ENCODE measurements at regions not wholly inside any gene's neighbourhood (a gene's known extent, or its start where the extent isn't known, plus 50 kb on each side); places are given as distances from the start of the nearest gene placed in this dataset.

DNA sequence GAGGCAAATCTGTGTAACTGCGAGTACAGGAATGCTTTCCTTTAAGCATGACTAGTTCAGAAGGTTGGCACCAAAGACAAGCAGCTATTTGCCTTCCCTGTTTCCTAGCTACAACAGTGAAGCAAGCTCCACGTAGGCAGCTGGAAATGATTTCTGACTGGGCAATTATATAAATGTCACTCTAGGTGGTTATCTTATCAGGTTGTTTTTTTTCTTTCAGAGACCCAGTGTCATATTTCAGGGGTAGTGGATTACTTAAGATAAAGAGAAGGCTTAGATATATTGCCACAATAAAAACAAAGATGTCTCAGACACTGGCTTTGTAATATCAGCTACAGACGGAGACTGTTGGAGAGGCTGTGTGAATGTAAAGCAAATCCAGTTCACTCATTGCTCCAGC, 748.9 kb upstream of the NXPH2 start (continued):
- no peak for TF ChIP-seq ZNF529 (tag by site-specific recombination; IDR thresholded peaks at IDR 0.05; ENCODE audit: insufficient replicate concordance)
- TF ChIP-seq OVOL3 (tag by site-specific recombination; IDR thresholded peaks at IDR 0.05): 0 out of 2 replicates have a peak, but pooled peaks have one; percentile 66
- peak; percentile 72 for TF ChIP-seq ZNF580 (tag by site-specific recombination; IDR thresholded peaks at IDR 0.05)
- no peak for TF ChIP-seq ZBTB21 (tag by site-specific recombination; IDR thresholded peaks at IDR 0.05)
- TF ChIP-seq ZNF37A (tag by site-specific recombination; IDR thresholded peaks at IDR 0.05): no peak
- peak; percentile 43 for TF ChIP-seq ZNF629 (tag by site-specific recombination; IDR thresholded peaks at IDR 0.05)
- no peak for TF ChIP-seq ZNF701 (tag by site-specific recombination; IDR thresholded peaks at IDR 0.05)
- TF ChIP-seq TRIM28 (IDR thresholded peaks at IDR 0.05; ENCODE audit: borderline replicate concordance, low read length): no peak; the same call in 1 of the 2 replicates

DNA sequence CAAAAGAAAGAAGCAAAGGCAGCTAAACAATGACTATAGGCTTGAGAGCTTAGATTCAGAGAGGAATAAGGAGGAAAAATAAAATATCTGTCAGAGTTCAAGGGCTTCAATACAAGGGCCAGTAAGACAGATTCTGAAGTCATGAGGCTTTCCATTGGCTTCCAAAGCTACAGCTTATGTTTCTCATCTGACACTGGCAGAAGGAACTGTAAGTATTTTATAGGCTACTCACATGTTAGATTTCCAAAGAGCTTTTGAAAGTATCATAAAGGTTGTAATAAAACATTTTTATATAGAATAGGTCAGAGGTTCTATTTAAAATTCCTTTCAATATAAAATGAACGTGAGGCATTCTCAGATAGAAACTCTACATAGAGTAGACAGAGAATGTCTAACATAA, 746.6 kb upstream of the NXPH2 start:
- no peaks in the 10 kb centered on the region for H3K9me3 ChIP-seq (ENCODE audit: control insufficient read depth, insufficient read depth, low read depth, low read length)
- H3K36me3 ChIP-seq (ENCODE audit: control insufficient read depth in 2 of 2, insufficient read depth in 1 of 2, low read length in 2 of 2): no peaks in the 10 kb centered on the region
- peaks cover 11% of the 10 kb centered on the region for H3K4me1 ChIP-seq (ENCODE audit: control insufficient read depth, insufficient read depth, low read length)
- no peak overlapping the region for H3K4me3 ChIP-seq (ENCODE audit: low read depth, low read length)
- ChIA-PET POLR2A (no interaction called here), CTCF (no interaction called here)
- no peak for TF ChIP-seq PATZ1 (tag by site-specific recombination; IDR thresholded peaks at IDR 0.05)
- no peak for TF ChIP-seq ZNF433 (tag by site-specific recombination; IDR thresholded peaks at IDR 0.05; ENCODE audit: low read depth)
- no peak for TF ChIP-seq ZBTB48 (tag by site-specific recombination; IDR thresholded peaks at IDR 0.05)
- no peak for TF ChIP-seq ZNF248 (tag by site-specific recombination; IDR thresholded peaks at IDR 0.05)
- no peak for TF ChIP-seq ZNF529 (tag by site-specific recombination; IDR thresholded peaks at IDR 0.05; ENCODE audit: insufficient replicate concordance)
- TF ChIP-seq ZNF138 (tag by site-specific recombination; IDR thresholded peaks at IDR 0.05; ENCODE audit: borderline replicate concordance): no peak
- TF ChIP-seq ZNF530 (tag by site-specific recombination; IDR thresholded peaks at IDR 0.05; ENCODE audit: low read depth): no peak
- TF ChIP-seq, protein P1, sequence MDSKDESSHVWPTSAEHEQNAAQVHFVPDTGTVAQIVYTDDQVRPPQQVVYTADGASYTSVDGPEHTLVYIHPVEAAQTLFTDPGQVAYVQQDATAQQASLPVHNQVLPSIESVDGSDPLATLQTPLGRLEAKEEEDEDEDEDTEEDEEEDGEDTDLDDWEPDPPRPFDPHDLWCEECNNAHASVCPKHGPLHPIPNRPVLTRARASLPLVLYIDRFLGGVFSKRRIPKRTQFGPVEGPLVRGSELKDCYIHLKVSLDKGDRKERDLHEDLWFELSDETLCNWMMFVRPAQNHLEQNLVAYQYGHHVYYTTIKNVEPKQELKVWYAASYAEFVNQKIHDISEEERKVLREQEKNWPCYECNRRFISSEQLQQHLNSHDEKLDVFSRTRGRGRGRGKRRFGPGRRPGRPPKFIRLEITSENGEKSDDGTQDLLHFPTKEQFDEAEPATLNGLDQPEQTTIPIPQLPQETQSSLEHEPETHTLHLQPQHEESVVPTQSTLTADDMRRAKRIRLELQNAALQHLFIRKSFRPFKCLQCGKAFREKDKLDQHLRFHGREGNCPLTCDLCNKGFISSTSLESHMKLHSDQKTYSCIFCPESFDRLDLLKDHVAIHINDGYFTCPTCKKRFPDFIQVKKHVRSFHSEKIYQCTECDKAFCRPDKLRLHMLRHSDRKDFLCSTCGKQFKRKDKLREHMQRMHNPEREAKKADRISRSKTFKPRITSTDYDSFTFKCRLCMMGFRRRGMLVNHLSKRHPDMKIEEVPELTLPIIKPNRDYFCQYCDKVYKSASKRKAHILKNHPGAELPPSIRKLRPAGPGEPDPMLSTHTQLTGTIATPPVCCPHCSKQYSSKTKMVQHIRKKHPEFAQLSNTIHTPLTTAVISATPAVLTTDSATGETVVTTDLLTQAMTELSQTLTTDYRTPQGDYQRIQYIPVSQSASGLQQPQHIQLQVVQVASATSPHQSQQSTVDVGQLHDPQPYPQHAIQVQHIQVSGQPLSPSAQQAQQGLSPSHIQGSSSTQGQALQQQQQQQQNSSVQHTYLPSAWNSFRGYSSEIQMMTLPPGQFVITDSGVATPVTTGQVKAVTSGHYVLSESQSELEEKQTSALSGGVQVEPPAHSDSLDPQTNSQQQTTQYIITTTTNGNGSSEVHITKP (tag by site-specific recombination; IDR thresholded peaks at IDR 0.05): no peak
- TF ChIP-seq ZNF510 (tag by site-specific recombination; IDR thresholded peaks at IDR 0.05; ENCODE audit: insufficient replicate concordance): no peak
- no peak for TF ChIP-seq SCRT2 (tag by site-specific recombination; IDR thresholded peaks at IDR 0.05)
- no peak for TF ChIP-seq ZBTB7A (tag by site-specific recombination; IDR thresholded peaks at IDR 0.05; ENCODE audit: low read depth)
- no peak overlapping the region for H3K27ac ChIP-seq (ENCODE audit: extremely low read depth, low read depth, low read length)

DNA sequence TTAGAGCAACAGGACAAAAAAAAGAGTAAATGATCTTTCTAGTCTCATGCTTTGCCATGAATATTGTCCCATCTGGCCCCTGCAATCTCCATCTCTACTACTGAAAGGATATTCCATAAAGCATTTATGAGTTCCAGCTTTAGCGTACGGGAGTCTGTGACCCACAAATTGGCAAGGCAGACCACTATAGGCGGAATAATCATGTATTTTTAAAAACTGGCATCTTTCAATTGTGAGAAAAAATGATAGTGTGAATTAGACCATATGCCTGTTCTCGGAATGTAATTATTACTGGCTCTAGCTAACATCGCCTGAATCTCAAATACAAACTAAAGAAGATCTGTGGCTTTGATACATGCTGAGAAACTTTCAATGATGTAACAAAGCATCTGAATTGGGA, 738.1 kb upstream of the NXPH2 start:
- 0 out of 2 replicates have a peak, but pooled peaks cover 2% of the 10 kb centered on the region for H3K4me1 ChIP-seq (ENCODE audit: control insufficient read depth, insufficient read depth, low read length)
- no peaks in the 10 kb centered on the region for H3K9me3 ChIP-seq (ENCODE audit: control insufficient read depth, insufficient read depth, low read depth, low read length)
- POLR2A ChIA-PET: no interaction called here
- H3K4me3 ChIP-seq (ENCODE audit: low read depth, low read length): no peak overlapping the region
- TF ChIP-seq KLF7 (tag by site-specific recombination; IDR thresholded peaks at IDR 0.05; ENCODE audit: borderline replicate concordance) (no peak), MZF1 (tag by site-specific recombination; IDR thresholded peaks at IDR 0.05; ENCODE audit: borderline replicate concordance) (no peak)
- CTCF ChIA-PET: no interaction called here
- H3K36me3 ChIP-seq (ENCODE audit: control insufficient read depth in 2 of 2, insufficient read depth in 1 of 2, low read length in 2 of 2): no peaks in the 10 kb centered on the region
- H3K27ac ChIP-seq (ENCODE audit: extremely low read depth, low read depth, low read length): no peak overlapping the region
